ENCODE measurements at regions not wholly inside any gene's neighbourhood (a gene's known extent, or its start where the extent isn't known, plus 50 kb on each side); places are given as distances from the start of the nearest gene placed in this dataset.

- no peak for TF ChIP-seq POLR2AphosphoS5 (IDR thresholded peaks at IDR 0.05)
- TF ChIP-seq CTCF (IDR thresholded peaks at IDR 0.05) = no peak
- TF ChIP-seq POLR2A (IDR thresholded peaks at IDR 0.05) = no peak
Measured at GRCh38 chr7:68187532-68187931, 1190.9 kb downstream of the TYW1 start.
